ENCODE measurements at regions not wholly inside any gene's neighbourhood (a gene's known extent, or its start where the extent isn't known, plus 50 kb on each side); places are given as distances from the start of the nearest gene placed in this dataset.
"Not testable (repeated sequence)": the region's sequence is repeated elsewhere in the genome, so short reads cannot be mapped to it uniquely, and the experiment has no call there.

GRCh38 chr12:5318874-5319273 is 113.0 kb upstream of the NTF3 start:
- Mint-ChIP-seq H3K4me3 (no peak overlapping the region), H3K27ac (peak overlapping the region; percentile 48; the same call in 1 of the 2 replicates), H3K9me3 (no peaks in the 10 kb centered on the region), H3K4me1 (ENCODE audit: low read depth) (peaks cover 13% of the 10 kb centered on the region), H3K27me3 (ENCODE audit: insufficient read depth) (peaks cover 6% of the 10 kb centered on the region), H3K36me3 (ENCODE audit: low read depth) (no peaks in the 10 kb centered on the region)
- TF ChIP-seq CTCF (IDR thresholded peaks at IDR 0.05), result no peak
- DNase-seq, result peak; percentile 85

GRCh38 chr12:5328669-5329517 is 103.0 kb upstream of the NTF3 start:
- H3K4me1 Mint-ChIP-seq (ENCODE audit: low read depth), result no peaks in the 10 kb centered on the region
- no peak overlapping the region for H3K4me3 Mint-ChIP-seq
- DNase-seq, result no peak
- no peaks in the 10 kb centered on the region; the same call in 1 of the 2 replicates for H3K9me3 Mint-ChIP-seq
- no peaks in the 10 kb centered on the region for H3K36me3 Mint-ChIP-seq (ENCODE audit: low read depth)
- TF ChIP-seq CTCF (IDR thresholded peaks at IDR 0.05), result no peak
- no peak overlapping the region for H3K27ac Mint-ChIP-seq
- no peaks in the 10 kb centered on the region; the same call in none of the 2 replicates for H3K27me3 Mint-ChIP-seq (ENCODE audit: insufficient read depth)

- Mint-ChIP-seq H3K4me1 (ENCODE audit: low read depth) (no peaks in the 10 kb centered on the region), H3K27me3 (ENCODE audit: insufficient read depth) (peaks cover 4% of the 10 kb centered on the region), H3K27ac (no peak overlapping the region), H3K9me3 (no peaks in the 10 kb centered on the region), H3K36me3 (ENCODE audit: low read depth) (no peaks in the 10 kb centered on the region), H3K4me3 (no peak overlapping the region)
- TF ChIP-seq CTCF (IDR thresholded peaks at IDR 0.05), result no peak
- no peak for DNase-seq
Observed at GRCh38 chr12:5332551-5332950, 99.4 kb upstream of the NTF3 start.

- H3K36me3 Mint-ChIP-seq (ENCODE audit: low read depth), result no peaks in the 10 kb centered on the region
- no peak for DNase-seq
- H3K27me3 Mint-ChIP-seq (ENCODE audit: insufficient read depth), result peaks cover 4% of the 10 kb centered on the region
- H3K27ac Mint-ChIP-seq, result no peak overlapping the region
- TF ChIP-seq CTCF (IDR thresholded peaks at IDR 0.05), result no peak
- no peaks in the 10 kb centered on the region for H3K4me1 Mint-ChIP-seq (ENCODE audit: low read depth)
- no peaks in the 10 kb centered on the region for H3K9me3 Mint-ChIP-seq
- no peak overlapping the region for H3K4me3 Mint-ChIP-seq
Observed at GRCh38 chr12:5333096-5333495, 98.8 kb upstream of the NTF3 start.

GRCh38 chr12:5335069-5335468 is 96.8 kb upstream of the NTF3 start:
- H3K9me3 Mint-ChIP-seq, result no peaks in the 10 kb centered on the region
- no peak overlapping the region for H3K4me3 Mint-ChIP-seq
- no peak overlapping the region for H3K27ac Mint-ChIP-seq
- H3K4me1 Mint-ChIP-seq (ENCODE audit: low read depth), result no peaks in the 10 kb centered on the region
- H3K36me3 Mint-ChIP-seq (ENCODE audit: low read depth), result no peaks in the 10 kb centered on the region
- peaks cover 7% of the 10 kb centered on the region for H3K27me3 Mint-ChIP-seq (ENCODE audit: insufficient read depth)
- no peak for TF ChIP-seq CTCF (IDR thresholded peaks at IDR 0.05)
- no peak for DNase-seq

- H3K27ac Mint-ChIP-seq; DNase-seq; H3K27me3 Mint-ChIP-seq (ENCODE audit: insufficient read depth); H3K4me3 Mint-ChIP-seq; H3K4me1 Mint-ChIP-seq (ENCODE audit: low read depth); H3K36me3 Mint-ChIP-seq (ENCODE audit: low read depth); H3K9me3 Mint-ChIP-seq: not testable (repeated sequence)
Observed at GRCh38 chr12:5341086-5341485, 90.8 kb upstream of the NTF3 start.
